SKM-1 treated with dmso at 0.1 percent for 144 hours (cell line): ENCODE measurements at regions not wholly inside any gene's neighbourhood (a gene's known extent, or its start where the extent isn't known, plus 50 kb on each side); places are given as distances from the start of the nearest gene placed in this dataset.

Experiments
- DNase-seq: peaks from one replicate; lab custom pipeline; 2025; ENCODE audit not compliant: unreplicated experiment; lab: John Stamatoyannopoulos, UW

- DNase-seq = no peak
Measured at GRCh38 chr10:44811072-44811471, 100.1 kb upstream of the TMEM72 start.

- DNase-seq = no peak
Measured at GRCh38 chr10:44813201-44813600, 97.9 kb upstream of the TMEM72 start.

- no peak for DNase-seq
Measured at GRCh38 chr10:44814929-44815328, 96.2 kb upstream of the TMEM72 start.

DNA sequence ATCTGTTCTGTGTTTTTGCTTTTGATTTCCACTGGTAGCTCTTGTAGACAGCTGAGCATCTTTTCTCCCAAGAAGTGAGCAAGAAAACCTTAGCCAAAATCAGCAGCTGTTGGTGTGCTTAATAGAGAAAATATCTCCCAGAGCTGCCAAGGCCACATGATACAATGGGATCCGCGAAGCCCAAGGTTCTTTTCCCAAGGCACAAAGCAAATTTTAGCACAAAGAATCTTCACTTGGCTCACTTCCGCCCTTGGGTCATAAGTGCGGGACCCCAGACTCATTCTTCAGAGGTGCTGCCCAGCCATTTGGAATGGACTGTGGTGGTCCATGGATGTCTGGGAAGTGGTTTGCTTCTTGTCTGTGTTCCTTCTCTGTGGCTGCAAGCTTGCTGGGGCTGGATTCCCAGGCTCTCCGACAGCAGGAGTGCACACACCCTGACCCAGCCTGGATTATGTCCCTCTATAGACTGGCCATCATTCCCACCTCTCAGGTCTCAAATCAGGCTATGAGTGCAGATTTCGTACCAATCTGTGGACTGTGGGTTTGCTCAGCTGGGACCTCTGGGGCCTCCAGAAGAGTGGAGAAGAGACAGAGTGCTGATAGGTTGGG is 93.0 kb upstream of the TMEM72 start:
- DNase-seq = no peak

- no peak for DNase-seq
Measured at GRCh38 chr10:44818701-44819127, 92.4 kb upstream of the TMEM72 start.

DNA sequence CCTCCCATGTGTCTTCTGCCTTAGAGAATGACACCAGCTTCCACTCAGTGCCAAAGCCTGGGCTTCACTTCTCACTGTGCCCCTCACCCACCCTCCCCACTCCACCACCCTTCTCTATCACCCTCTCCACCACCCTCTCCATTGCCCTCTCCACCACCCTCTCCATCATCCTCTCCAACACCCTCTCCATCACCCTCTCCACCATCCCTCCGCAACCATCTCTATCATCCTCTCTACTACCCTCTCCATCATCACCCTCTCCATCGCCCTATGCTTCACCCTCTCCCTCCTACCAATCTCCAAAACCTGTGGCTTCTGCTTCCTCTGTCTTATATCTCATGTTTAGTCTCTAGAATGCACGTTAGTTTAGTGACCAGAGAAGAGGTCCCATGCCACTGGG is 91.0 kb upstream of the TMEM72 start:
- DNase-seq = no peak

GRCh38 chr10:44821290-44821689 is 89.8 kb upstream of the TMEM72 start:
- no peak for DNase-seq

DNA sequence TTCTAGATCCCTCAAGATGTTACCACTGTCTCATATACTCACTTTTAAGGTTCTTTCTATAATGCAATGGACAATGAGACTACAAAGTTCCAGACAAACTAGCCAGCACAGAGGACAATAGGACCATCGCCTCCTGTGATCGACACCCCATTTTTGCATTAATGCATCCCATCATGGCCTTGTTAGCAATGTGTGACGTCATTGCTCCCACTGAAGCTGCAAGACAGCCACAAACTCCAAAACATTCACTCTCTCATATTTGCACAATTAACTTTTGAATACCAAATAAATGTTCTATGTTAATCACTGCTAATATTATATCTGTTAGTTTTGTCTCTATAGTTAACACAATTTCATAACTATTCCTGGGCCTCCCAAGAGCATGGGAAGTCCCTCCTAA is 88.8 kb upstream of the TMEM72 start:
- DNase-seq = no peak

DNA sequence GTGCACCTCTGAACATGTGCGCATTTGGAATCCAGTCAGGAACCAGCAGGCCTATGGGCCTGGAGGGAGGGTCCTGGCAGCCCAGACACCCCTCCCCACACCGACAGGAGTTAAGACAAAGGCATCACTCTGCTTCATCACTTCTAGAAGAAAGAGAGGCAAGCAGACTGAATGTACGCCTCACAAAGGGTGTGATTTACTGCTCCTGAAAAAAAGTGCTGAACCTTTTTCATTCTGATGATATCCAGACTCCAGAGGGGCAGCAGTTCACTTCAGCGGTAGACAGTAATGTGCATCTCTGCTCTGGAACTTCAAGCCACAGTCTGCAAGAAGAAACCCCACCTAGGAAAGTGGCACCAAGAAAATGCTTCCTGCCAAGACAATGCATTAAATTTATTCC is 88.2 kb upstream of the TMEM72 start:
- DNase-seq = no peak

GRCh38 chr10:44824607-44825006 is 86.5 kb upstream of the TMEM72 start:
- no peak for DNase-seq

GRCh38 chr10:44827431-44828006 is 83.6 kb upstream of the TMEM72 start:
- no peak for DNase-seq

GRCh38 chr10:44828508-44829142 is 82.5 kb upstream of the TMEM72 start:
- no peak for DNase-seq

DNA sequence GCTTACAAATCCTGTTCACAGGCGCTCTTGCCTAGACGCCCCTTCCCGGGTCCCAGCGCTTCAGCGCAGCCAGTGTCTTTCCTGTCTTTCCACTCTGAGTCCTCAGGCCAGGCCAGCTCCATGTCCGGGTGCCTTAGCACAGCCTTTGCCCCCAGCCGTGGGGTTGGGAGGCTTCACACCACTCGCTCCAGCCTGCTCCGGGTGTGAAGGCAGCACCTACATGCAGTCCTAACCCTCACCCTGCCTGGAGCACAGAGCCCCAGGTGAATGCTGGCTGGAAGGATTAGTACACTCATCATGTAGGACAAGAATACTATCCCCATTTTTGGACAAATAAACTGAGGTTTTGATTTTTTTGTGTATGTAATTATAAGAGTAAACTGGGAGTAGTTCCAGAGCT is 81.7 kb upstream of the TMEM72 start:
- no peak for DNase-seq

GRCh38 chr10:44830022-44830421 is 81.1 kb upstream of the TMEM72 start:
- no peak for DNase-seq

DNA sequence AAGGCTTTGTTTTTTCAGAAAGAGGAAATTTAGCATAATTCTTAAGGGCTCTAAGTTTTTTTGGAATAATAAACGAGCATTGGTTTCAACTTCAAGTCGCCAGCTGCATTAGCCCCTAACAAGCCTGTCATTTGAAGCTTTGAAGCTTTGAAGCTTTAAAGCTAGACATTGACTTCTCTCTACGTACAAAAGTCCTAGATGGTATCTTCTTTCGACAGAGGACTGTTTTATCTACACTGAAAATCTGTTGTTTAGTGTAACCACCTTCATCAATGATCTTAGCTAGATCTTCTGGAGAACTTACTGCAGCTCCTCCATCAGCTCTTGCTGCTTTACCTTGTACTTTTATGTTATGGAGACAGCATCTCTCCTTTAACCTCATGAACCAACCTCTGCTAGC is 79.6 kb upstream of the TMEM72 start:
- no peak for DNase-seq

DNA sequence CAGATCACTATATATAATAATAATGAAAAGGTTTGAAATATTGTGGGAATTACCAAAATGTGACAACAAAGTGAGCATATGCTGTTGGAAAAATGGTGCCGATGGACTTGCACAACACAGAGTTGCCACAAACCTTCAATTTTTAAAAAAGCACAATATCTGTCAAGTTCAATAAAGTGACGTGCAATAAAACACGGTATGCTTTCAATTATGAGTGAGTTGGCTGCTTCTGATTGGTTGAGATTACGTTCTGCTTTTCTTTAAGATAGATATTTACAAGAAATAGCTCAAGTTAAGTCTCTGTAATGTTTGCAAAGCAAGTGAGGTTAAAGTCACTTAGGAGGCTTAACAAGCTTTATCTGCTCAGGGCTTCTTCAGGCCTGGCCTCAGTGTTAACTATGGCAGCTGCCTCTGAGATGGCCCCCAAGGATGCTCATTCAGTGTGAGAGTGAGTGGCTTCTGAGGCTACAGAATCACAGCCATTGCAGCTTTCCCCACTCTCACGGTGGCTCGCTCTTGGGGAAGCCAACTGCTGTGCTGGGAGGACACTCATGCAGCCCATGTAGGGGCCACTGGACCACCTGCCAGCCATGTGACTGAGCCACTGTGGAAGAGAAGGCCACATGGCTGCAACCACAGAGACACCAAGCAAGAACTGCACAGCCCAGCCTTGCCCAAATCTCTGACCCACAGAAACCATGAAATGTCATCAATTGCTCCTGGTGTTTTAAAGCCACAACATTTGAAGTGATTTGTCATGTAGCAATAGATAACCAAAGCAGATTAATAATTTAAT is 78.3 kb upstream of the TMEM72 start:
- no peak for DNase-seq

DNA sequence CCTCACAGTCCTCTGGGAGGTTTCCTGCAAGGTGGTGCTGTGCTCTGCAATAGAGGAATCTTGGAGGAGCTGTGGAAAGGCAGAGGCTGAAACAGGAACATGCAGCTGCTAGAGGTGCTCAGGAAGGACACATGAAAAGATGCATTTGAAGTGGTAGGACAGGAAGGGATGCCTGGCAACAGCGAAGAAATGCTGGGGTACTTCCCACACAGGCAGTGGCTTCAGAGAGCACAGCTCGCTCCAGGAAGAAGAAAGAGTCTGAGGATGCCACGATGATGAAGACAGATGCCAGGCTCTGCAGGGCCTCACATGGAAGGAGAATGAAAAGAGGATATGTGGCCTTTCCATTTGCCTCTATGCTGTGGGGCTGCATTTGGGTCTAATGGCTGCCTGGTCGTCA is 77.0 kb upstream of the TMEM72 start:
- no peak for DNase-seq

GRCh38 chr10:44835300-44835699 is 75.8 kb upstream of the TMEM72 start:
- no peak for DNase-seq

- no peak for DNase-seq
Measured at GRCh38 chr10:44843484-44843883, 67.7 kb upstream of the TMEM72 start.

DNA sequence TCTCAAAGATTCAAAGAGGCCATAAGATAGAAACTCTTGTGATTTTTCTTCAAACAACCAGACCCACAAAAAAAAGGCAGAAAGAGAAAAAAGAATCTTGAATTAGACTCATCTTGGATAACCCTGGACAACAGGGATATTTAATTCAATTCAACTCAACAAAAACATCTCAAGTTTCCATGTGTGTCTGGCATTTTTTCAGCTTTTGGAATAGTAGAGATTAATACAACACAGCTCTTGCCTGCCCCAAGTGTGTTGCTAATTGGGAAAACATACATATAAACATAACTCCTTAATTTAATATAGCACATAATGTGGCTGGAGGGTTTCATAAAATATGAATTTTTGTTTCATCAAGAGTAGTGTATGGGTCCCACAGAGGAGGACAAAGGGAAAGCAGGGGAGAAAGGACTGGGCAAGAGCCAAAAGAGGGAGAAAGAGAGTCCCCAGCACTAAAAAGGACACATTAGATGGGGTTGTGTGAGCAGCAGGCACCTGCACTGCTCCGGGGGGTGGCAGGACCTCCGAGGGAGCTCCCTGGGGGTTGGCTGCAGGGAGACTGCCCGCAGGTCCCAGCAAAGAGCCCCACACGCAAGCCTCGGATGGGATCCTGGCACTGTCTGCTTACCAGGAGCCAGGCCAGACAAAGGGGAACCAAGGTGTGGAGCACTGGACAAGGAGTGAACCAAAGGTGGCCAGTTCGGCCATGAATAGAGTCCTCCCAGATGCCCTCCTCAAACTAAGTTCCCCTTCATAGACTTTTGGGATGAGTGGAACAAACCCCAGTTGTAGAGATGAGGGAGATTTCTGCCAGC is 65.6 kb upstream of the TMEM72 start:
- no peak for DNase-seq

GRCh38 chr10:44847110-44847509 is 64.0 kb upstream of the TMEM72 start:
- DNase-seq = no peak
